MM.1S (cell line): ENCODE measurements at regions not wholly inside any gene's neighbourhood (a gene's known extent, or its start where the extent isn't known, plus 50 kb on each side); places are given as distances from the start of the nearest gene placed in this dataset.

Experiments
- CTCF ChIP-seq: fragments of 300-600 bp; sonication (generic); IDR thresholded peaks from 2 replicates; pipeline ENCODE4 v1.5.1; 2016; ENCODE audit warnings: antibody characterized with exemption, low read length, mixed read lengths
- EZH2 ChIP-seq: fragments of 300-600 bp; sonication (generic); optimal IDR thresholded peaks from 2 replicates; pipeline ENCODE3; 2017; ENCODE audit warnings: low read depth, mild to moderate bottlenecking, antibody characterized with exemption, low read length, mixed read lengths
- EZH2phosphoT487 ChIP-seq: fragments of 300-600 bp; sonication (generic); IDR thresholded peaks from 2 replicates; pipeline ENCODE4 v1.6.1; 2018; ENCODE audit warnings: antibody characterized with exemption, low read length

GRCh38 chrX:148193759-148194158, 212.6 kb downstream of the FMR1NB start:
- TF ChIP-seq EZH2 = no peak
- no peak for TF ChIP-seq CTCF
- no peak for TF ChIP-seq EZH2phosphoT487
